H1 (cell line): ENCODE measurements at regions not wholly inside any gene's neighbourhood (a gene's known extent, or its start where the extent isn't known, plus 50 kb on each side); places are given as distances from the start of the nearest gene placed in this dataset.

Experiments used
- BCL11A ChIP-seq, 2 experiments: IDR thresholded peaks; one replicate each; pipeline ENCODE4 v1.6.1; 2011; ENCODE audit warnings: low read depth in 2 of 2, low read length in 2 of 2, mild to moderate bottlenecking in 2 of 2
- BRCA1 ChIP-seq: IDR thresholded peaks from 2 replicates; pipeline ENCODE4 v1.6.1; 2012; ENCODE audit warnings: low read depth, low read length, improper control_type of control experiment
- HDAC2 ChIP-seq, 2 experiments: fragments of 300-600 bp in 1 of 2; sonication (generic) in 1 of 2; IDR thresholded peaks; 2 replicates each; pipeline ENCODE4 v1.6.1; 2011 to 2012; ENCODE audit warnings: low read depth in 2 of 2, low read length in 2 of 2, mild to moderate bottlenecking in 2 of 2, moderate library complexity in 2 of 2, borderline replicate concordance in 1 of 2, inconsistent platforms in 1 of 2
- HDAC6 ChIP-seq: IDR thresholded peaks from one replicate; pipeline ENCODE4 v1.7.1; 2012; ENCODE audit warnings: low read depth, mild to moderate bottlenecking, inconsistent platforms, low read length, moderate library complexity

GRCh38 chr2:129720761-129721160, 258.7 kb upstream of the RAB6C start (continued):
- TF ChIP-seq BRCA1 (no peak), BCL11A (IDR thresholded peaks at IDR 0.05; ENCODE audit: low read depth in 2 of 2, low read length in 2 of 2) (no peak), HDAC6 (no peak), HDAC2 (IDR thresholded peaks at IDR 0.05; ENCODE audit: borderline replicate concordance in 1 of 2, low read depth in 2 of 2, low read length in 2 of 2) (no peak)
